Tongue (tissue), 1 donor: ENCODE measurements at regions not wholly inside any gene's neighbourhood (a gene's known extent, or its start where the extent isn't known, plus 50 kb on each side); places are given as distances from the start of the nearest gene placed in this dataset.
"Not testable (repeated sequence)": the region's sequence is repeated elsewhere in the genome, so short reads cannot be mapped to it uniquely, and the experiment has no call there.

ENCODE experiments used
- DNase-seq: peaks from one replicate; pipeline ENCODE4 v3.0.0-alpha.2; 2015

DNA sequence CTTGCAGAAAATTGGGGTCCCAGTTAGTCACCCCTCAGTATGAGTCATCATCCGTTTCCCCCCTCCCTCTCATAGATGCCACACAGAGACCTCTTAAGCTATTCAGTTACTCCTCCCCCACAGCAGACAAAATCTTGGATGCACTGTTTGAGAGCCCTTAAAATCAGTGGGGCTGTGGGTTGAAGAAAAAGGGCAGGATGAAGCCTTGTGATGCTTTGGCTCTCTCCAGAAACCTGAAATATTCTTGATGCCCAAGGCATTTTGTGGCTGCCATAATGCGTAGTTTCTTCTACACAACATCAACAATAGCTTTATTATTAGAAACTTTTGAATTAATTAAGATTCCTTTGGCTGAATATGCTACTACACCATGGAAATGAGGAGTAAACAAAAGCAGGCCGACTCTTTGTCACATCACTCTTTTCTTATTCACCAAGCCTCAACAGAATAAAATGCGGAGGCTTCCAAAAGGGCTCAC lies 133.8 kb downstream of the MRPS30 start:
- no peak for DNase-seq

DNA sequence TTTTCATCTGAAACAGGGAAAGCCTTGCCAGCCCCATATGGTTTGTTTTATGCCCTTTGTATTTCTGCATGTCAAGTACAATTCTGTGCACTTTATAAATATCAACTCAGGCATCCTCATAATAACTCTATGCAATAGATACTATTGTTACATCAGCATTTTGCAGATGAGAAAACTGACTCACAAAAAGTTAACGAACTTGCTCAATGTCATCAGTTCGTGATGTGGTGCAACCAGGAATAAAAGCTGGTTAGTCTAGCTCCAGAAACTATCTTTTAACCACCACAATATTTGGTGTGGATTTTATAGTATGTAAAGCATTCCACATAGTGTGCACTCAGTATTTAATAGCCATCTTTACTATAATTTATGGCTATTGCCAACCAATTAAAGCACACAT lies 134.9 kb downstream of the MRPS30 start:
- no peak for DNase-seq

DNA sequence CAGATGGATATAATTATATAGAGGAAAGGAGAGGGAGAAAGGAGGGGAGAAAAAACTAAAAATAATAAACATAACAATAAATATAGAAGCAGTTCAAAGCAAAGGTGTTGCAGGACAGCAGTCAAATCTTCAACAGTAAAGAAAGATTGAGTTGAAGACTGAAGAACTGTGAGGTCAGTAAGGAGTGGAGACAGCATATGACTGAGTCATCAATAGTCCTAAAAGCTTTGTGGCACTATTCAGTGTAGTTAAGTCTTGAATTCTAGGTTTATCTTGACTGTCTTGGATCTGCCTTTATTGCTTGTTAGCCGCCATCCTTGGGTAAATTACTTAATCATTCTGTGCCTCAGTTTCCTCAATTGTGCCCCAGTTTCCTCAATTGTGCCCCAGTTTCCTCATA lies 137.0 kb downstream of the MRPS30 start:
- DNase-seq: no peak

DNA sequence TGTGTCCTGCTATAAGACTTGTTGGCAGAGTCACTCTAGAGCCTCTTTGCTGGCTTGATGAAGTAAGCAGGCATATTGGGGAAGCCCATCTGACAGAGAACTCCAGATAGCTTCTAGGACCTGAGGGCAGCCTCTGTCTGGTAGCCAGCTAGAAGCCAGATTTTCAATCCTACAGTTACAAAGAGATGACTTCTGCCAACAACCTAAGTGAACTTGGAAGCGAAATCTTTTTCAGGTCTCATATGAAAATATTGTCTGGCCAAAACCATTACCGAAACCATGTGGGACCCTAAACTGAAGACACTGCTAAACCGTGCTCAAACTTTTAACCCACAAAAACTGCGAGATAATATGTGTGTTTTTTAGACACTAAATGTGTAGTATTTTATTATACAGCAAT lies 140.9 kb downstream of the MRPS30 start:
- no peak for DNase-seq

DNA sequence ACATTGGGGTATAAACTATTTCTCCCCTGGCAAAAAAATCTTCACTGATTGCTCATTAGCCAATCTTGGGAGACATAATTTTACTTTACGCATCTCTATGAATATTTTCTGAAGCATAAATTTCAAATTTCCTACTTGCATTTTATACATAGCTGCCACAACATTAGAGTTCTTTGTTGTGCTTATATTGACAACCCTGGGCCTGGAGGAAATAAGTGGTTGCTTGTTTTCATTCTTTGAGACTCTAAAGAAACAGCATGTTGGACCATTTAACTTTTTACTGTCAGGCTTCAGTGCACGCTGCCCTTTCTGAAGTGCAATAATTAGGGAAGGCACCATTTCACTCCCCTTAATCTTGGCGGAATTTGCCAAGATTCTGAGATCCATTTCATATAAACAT lies 142.6 kb downstream of the MRPS30 start:
- no peak for DNase-seq

DNA sequence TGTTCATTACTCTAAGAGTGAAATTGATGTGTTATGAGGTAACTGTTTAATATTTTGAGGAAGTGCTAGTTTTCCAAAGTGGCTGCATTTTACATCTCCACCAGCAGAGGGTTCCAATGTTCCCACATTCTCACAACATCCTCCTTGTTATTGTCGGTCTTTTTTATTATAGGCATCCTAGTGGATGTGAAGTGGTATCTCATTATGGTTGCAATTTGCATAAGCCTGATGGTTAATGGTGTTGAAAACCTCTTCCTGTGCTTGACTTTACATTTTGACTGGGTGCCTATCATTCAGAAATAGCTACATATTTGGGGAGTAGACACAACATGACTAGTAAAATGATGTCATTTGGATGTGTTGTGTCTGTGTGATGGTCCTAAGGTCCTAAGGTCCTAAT lies 143.6 kb downstream of the MRPS30 start:
- peak; percentile 9 for DNase-seq

DNA sequence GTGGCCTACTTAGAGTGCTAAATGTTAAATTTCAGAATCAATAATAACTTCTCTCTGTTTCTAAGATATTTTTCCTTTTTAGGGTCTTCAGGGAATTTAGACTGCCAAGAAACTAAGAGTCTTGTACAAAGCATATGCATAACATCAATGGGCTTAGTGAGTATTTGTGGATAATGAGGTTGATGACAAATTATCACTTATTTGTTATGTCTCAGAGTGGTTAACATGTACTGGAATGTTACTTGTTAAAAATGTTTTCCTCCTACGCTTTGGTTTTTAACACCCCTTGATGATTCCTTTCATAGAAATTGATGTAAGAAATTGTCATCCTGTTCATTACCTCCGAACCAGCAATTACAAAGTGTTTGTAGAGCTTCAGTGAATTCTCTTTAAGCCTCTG lies 144.3 kb downstream of the MRPS30 start:
- no peak for DNase-seq

DNA sequence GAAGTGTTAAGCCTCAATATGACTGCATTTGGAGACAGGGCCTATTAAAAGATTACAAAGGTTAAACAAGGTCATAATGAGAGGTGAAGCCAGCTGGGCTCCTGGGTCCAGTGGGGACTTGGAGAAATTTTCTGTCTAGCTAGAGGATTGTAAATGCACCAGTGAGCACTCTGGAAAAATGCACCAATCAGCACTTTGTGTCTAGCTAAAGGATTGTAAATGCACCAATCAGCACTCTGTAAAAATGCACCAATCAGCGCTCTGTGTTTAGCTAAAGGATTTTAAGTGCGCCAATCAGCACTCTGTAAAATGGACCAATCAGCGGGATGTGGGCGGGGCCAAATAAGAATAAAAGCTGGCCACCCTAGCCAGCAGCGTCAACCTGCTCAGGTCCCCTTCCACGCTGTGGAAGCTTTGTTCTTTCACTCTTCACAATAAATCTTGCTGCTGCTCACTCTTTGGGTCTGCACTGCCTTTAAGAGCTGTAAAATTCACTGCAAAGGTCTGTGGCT lies 150.3 kb downstream of the MRPS30 start:
- not testable (repeated sequence) for DNase-seq

DNA sequence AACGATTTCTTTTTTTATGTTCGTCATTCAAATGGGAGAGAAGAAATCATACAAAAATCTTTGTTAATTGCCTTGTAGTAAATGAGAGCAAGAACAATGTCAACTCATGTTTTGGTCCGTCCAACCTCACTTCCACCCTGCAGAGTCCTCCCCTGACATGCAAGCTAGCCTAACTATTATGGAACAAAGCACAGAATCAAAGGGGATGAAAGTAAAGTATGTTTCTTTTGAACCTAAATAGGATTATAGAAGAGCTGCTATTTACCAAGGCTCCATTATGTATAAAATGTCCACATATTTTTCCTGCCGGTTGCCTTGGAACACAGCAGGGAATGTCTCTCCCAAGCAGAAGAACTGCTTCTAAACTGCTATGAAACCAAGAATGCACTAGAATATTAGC lies 161.1 kb downstream of the MRPS30 start:
- no peak for DNase-seq

DNA sequence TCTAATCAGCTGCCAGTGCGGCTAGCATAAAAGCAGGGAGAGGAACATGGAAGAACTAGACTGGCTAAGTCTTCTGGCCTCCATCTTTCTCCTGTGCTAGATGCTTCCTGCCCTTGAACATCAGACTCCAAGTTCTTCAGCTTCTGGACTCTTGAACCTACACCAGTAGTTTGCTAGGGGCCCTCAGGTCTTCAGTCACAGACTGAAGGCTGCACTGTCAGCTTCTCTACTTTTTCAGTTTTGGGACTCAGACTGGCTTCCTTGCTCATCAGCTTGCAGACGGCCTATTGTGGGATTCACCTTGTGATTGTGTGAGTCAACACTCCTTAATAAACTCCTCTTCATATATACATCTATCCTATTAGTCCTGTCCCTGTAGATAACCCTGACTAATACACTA lies 162.2 kb downstream of the MRPS30 start:
- not testable (repeated sequence) for DNase-seq

DNA sequence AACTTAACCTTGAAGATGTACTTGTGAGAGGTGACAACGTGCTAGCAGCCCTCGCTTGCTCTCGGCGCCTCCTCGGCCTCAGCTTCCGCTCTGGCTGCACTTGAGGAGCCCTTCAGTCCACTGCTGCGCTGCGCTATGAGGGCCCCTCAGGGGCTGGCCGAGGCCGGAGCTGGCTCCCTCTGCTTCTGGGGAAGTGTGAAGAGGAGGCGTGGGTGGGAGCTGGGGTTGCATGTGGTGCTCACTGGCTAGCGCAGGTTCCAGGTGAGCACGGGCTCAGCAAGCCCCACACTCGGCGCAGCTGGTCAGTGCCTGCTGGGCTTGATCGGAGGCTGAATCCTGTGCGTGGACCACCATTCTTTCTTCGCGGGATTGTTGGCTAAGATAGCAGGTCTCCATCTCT lies 166.1 kb downstream of the MRPS30 start:
- DNase-seq: no peak

DNA sequence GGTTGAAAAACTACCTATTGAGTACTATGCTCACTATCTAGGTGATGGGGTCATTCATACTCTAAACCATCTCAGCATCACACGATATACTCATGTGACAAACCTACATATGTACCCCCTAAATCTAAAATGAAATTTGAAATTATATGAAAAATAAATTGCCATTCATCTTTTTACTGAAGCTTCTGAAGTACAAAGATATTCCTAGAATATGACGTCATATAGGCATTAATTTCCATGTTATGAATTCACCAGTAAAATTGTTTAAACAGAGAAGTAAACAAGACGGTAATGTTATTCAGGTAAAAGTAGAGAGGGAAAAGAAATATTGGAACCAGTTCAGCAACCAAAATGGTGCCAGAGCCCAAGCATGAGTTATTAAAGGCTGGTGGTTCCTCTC lies 173.0 kb downstream of the MRPS30 start:
- no peak for DNase-seq

DNA sequence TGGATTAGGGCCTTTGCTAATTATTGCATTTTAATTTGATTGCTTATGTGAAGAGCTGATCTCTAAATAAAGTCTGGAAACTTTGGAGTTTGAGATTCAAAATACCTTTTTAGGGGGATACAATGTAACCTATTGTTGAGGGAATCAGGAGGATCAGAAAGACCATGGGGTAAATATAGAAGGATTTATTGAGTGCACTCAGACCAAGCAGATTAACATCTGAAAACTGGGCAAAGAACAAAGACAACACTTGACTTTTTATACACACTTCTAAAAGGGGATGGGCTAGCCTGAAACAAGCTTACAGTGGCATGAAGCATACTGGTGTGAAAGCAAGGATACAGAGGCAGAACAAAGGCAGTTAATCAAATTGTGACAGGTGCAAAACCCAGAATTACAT lies 174.3 kb downstream of the MRPS30 start:
- DNase-seq: no peak

DNA sequence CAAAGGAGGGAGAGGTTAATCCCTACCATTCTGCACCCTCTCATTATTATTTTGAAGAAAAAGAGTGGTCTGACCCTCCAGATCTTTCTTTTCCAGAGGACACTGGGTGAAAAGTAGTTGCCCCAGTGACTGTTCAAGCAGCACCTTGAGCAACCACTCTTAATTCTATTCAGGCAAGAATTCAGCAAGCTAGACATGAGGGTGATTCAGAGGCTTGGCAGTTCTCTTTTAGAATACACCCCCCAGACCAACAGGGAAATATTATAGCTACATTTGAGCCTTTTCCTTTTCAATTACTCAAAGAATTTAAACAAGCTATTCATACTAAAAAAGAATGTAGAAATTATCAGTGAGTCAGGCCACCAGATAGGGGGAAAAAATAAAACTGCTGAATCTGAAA lies 178.3 kb downstream of the MRPS30 start:
- no peak for DNase-seq

DNA sequence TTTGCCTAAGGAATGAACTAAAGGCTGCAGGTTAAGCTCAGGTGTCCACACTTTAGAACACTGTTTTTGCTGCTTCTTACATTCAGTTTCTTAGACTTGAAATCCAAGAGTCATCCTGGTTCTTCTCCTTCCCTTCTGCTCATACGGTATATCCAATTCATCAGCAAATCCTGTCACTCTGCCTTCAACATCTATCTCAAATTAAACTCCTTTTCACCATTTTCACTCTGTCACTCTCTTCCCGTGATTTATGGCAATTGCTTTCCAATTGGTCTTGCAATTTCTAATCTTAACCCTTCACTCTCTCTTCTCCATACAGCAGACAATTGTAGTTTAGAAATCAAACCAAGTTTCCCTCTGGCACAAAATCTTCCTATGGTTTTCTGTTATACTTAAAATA lies 182.9 kb downstream of the MRPS30 start:
- no peak for DNase-seq

DNA sequence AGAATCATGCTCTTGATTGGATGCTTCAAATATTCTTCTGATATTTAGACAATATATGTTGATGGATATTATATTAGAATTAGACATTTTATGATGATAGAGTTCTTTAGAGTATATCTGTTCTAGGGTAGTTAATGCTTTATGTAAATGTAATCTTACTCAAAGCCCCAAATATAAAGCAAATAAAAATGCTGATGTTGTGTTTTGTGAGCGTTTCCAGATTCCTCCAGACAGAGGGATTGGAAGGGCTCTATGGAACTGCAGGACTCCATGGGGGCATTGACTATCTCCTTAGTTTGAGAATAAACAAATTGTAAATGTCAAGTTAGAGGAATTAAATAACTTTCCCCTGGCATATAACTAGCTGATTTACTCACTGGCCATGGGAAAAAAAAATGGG lies 184.5 kb downstream of the MRPS30 start:
- no peak for DNase-seq

DNA sequence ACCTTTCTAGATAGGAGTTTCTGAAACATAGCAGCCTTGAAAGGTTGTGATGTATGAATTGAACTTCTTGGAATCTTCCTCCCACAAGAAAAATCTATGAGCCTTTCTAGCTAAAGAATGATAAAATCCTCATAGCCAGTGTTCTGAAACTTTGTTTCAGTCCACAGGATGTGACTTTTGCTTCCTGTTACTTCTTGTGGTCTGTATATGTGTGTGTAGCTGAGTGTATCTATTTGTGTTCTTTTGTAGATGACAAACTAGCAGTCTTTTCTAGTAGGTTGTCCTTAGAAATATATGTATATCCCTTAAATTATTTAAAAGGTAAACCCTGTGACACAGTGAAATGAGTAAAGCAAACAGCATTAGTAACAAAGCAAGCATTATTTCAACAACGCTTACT lies 188.8 kb downstream of the MRPS30 start:
- no peak for DNase-seq

DNA sequence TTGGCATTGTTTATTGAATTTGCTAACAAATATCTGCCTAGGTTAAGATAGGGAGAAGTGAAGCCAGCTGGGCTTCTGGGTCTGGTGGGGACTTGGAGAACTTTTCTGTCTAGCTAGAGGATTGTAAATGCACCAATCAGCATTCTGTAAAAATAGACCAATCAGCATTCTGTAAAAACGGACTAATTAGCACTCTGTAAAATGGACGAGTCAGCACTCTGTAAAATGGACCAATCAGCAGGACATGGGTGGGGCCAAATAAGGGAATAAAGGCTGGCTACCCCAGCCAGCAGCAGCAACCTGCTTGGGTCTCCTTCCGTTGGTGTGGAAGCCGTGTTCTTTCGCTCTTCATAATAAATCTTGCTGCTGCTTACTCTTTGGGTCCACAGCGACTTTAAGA lies 198.4 kb downstream of the MRPS30 start:
- DNase-seq: not testable (repeated sequence)

DNA sequence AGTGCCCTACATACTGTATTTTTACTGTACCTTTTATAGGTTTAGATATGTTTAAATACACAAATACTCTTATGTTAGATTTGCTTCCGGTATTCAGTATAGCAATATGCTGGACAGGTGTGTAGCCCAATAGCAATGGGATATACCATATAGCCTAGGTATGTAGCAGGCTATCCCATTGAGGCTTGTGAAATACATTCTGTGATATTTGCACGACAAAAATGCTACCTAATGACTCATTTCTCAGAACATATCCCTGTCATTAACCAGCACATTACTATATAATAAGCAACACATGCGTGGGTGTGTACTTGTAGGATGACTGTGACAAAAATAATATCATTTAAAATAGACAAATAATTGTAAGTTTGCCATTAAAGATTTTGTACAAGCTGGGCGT lies 208.8 kb downstream of the MRPS30 start:
- no peak for DNase-seq

DNA sequence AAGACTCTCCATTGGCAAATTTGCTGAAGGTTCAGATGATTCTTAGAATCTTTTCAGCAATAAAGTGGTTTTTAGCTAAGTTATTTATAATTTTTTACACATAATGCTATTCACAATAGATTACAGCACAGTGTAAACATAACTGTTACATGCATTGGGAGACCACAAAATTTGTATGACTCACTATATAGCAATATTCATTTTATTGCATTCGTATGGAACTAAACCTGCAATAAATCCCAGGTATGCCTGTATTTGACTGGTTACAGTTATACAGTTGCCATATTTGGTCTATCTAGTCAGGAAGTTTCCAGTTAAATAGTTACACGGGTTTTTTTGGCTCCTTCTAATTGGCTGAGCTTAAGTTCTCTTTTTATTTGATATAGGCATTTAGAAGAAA lies 220.8 kb downstream of the MRPS30 start:
- DNase-seq: no peak

DNA sequence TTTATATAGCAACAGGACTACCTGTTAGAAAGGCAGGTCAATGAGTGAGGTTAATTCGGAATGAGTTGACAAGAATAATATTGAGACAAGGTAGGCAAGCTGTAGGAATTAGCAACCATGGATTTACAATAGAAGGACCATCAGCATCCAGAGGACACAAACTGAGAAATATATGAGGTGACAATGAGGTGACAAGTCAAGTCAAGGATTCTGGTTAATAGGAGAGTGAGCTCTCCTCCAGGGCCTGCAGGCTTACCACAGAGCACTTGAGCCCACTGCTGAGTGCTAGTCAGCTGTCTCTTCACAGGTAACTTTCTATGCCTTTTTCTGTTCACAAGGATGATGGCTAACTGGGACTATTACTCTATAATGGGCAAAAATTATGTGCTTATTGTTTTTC lies 227.2 kb downstream of the MRPS30 start:
- DNase-seq: no peak

DNA sequence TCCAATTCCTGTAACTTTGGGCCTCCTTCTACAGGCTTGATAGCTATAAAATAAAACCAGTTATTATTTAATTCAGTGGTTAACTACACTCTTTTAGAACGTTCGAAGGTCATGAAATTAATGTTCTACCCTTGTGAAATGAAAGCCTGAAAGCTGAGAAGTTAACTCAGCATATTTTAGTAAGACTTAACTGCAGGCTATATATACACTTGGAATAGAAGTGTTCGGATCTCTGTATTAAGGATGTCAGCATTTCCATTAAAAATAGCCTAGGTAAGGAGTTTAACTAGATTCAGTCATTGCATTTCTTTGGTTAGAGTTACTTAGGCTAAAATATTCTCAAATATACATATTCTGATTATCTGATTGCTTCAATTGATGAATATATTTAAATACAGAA lies 229.2 kb downstream of the MRPS30 start:
- DNase-seq: peak; percentile 9

DNA sequence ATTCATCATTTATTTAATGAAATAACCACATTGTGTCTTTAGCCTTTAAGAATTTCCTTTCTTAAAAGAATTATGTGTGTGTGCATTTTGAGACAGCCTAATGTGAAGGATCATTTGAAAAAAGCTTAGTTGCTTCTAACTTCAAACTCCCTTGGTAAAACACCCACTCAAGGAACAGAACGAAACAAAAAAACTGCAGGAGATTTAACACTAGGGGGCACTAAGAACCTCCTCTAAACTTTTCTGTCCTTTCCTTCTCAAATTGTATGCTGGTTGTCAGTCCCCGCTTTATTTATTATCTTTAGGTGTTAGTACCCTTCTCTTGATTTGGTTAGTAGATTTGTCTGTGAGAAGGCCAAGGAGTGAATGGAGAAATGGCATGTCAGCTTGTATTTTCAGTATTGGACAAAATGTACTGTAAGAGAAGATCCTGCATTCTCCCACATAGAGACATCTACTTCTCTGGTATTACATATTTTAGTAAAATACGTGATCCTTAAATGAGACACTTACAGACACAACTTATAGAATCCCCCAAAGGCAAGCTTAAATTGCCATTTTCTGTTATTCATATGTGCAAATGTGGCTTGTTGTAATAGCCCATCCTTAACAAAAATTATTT lies 229.7 kb downstream of the MRPS30 start:
- peak; percentile 64 for DNase-seq

DNA sequence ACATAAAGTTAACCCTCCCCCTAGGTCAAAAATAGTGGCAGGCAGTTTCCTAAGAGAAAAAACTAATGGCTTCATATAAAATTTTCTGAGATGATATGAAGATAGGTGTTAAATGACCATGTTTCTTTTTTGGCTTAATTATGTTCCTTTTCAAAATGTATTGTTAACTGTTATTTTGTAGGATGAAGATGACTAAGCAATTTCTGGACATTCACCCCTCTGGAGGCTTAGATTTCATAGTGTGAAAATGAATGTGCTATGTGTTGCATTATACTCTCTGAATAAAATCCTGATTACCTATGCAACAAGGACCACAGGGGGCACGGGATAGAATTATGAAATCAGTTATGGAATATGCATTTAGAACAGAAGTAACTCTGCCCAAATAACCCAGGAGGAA lies 233.5 kb downstream of the MRPS30 start:
- DNase-seq: no peak

DNA sequence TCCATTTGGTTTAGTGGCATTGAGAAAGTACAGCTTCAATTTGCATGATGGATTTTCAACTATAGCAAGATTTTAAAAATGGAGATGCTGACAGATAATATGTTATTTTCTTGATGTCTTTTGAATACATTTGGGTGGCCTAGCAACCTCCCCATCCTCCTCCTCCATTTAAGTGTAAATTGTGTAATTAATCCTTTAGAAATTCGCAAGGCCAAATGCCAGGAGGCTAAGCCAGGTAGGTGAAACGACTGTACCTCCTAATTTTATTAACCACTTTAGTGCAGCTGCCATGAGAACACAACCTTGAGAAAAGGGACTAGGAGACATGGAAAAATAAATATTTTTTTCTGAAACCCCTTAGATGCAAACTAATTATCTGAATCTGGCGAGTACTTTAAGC lies 248.8 kb downstream of the MRPS30 start:
- DNase-seq: no peak
